Neural progenitor cell (in vitro differentiated cells): ENCODE measurements at regions not wholly inside any gene's neighbourhood (a gene's known extent, or its start where the extent isn't known, plus 50 kb on each side); places are given as distances from the start of the nearest gene placed in this dataset.

Source experiments
- DNase-seq: peaks from one replicate; pipeline ENCODE4 v3.0.0-alpha.2; 2016; ENCODE audit warnings: low spot score
- H2AFZ ChIP-seq: fragments of 200-600 bp; sonication (generic); replicated peaks from 2 replicates; pipeline ENCODE4 v1.6.1; 2016; ENCODE audit warnings: antibody characterized with exemption
- H3F3A ChIP-seq: fragments of 200-600 bp; sonication (generic); 2 replicates; pipeline ENCODE4 v1.6.1; 2016; ENCODE audit warnings: antibody characterized with exemption, low read depth
- H3K27ac ChIP-seq: fragments of 200-600 bp; sonication (generic); 2 replicates; pipeline ENCODE4 v1.5.1; 2016; ENCODE audit warnings: mild to moderate bottlenecking
- H3K27me3 ChIP-seq: fragments of 200-600 bp; sonication (generic); 2 replicates; pipeline ENCODE4 v1.6.1; 2016; ENCODE audit warnings: mild to moderate bottlenecking, moderate library complexity
- H3K36me3 ChIP-seq: fragments of 200-600 bp; sonication (generic); 2 replicates; pipeline ENCODE4 v1.5.1; 2016
- H3K4me1 ChIP-seq: fragments of 200-600 bp; sonication (generic); 2 replicates; pipeline ENCODE4 v1.6.1; 2016; ENCODE audit warnings: mixed run types
- H3K4me2 ChIP-seq: fragments of 200-600 bp; sonication (generic); 2 replicates; pipeline ENCODE4 v1.6.1; 2016
- H3K4me3 ChIP-seq: fragments of 200-600 bp; sonication (generic); 2 replicates; pipeline ENCODE4 v1.5.1; 2016
- H3K79me2 ChIP-seq: fragments of 200-600 bp; sonication (generic); 2 replicates; pipeline ENCODE4 v1.6.1; 2016; ENCODE audit warnings: low read depth
- H3K9ac ChIP-seq: fragments of 200-600 bp; sonication (generic); 2 replicates; pipeline ENCODE4 v1.6.1; 2016
- H3K9me3 ChIP-seq: fragments of 200-600 bp; sonication (generic); 2 replicates; pipeline ENCODE4 v1.5.1; 2016; ENCODE audit warnings: low read depth
- H4K20me1 ChIP-seq: fragments of 200-600 bp; sonication (generic); 2 replicates; pipeline ENCODE4 v1.6.1; 2016; ENCODE audit warnings: low read depth
- H3K27ac Mint-ChIP-seq: 3 replicates; pipeline ENCODE4 v1.8.0; 2021; ENCODE audit warnings: mixed read lengths
- H3K27me3 Mint-ChIP-seq: 2 replicates; pipeline ENCODE4 v1.8.0; 2022; ENCODE audit warnings: low read depth, mild to moderate bottlenecking, inconsistent platforms, moderate library complexity, mixed read lengths; ENCODE audit not compliant: insufficient read depth
- H3K36me3 Mint-ChIP-seq: 3 replicates; pipeline ENCODE4 v1.8.0; 2021; ENCODE audit warnings: mixed read lengths
- H3K4me1 Mint-ChIP-seq: 3 replicates; pipeline ENCODE4 v1.8.0; 2021; ENCODE audit warnings: mixed read lengths
- H3K4me3 Mint-ChIP-seq: 3 replicates; pipeline ENCODE4 v1.8.0; 2021; ENCODE audit warnings: mild to moderate bottlenecking, moderate library complexity, mixed read lengths
- H3K9me3 Mint-ChIP-seq: 3 replicates; pipeline ENCODE4 v1.8.0; 2020; ENCODE audit warnings: mixed read lengths
- CTCF ChIP-seq: fragments of 200-600 bp; sonication (generic); IDR thresholded peaks from 2 replicates; pipeline ENCODE4 v1.5.1; 2017; ENCODE audit warnings: antibody characterized with exemption, mild to moderate bottlenecking
- EZH2 ChIP-seq: fragments of 200-600 bp; sonication (generic); IDR thresholded peaks from 2 replicates; pipeline ENCODE4 v1.6.1; 2017; ENCODE audit warnings: antibody characterized with exemption, mild to moderate bottlenecking, moderate library complexity
- EZH2phosphoT487 ChIP-seq: fragments of 200-600 bp; sonication (generic); IDR thresholded peaks from 2 replicates; pipeline ENCODE4 v1.6.1; 2017; ENCODE audit warnings: antibody characterized with exemption

DNA sequence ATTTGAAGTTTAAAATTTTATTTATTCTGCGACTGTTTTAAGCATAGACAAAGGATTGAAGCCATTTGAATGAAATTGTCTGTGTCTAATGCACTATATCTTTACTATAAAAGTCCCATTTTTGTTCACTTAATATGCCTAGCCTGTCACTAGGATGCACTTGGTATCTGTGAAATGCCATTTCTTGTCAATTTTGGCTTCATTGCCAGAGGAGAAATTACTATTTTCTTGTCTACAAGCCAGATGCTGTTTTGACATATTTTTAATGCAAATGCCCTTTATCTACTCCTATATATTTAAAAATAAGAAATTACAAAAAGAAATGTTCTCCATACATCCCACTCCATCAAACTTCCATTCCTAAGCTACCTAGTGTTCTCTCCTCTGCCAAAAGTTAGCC lies 1704.5 kb upstream of the RAG2 start:
- no peak overlapping the region for H3K9ac ChIP-seq
- no peaks in the 10 kb centered on the region for H3K4me1 ChIP-seq
- DNase-seq = no peak
- no peaks in the 10 kb centered on the region for H3K27me3 Mint-ChIP-seq
- H3K36me3 ChIP-seq = no peaks in the 10 kb centered on the region
- no peaks in the 10 kb centered on the region for H4K20me1 ChIP-seq
- no peaks in the 10 kb centered on the region for H3K36me3 Mint-ChIP-seq
- H3K9me3 ChIP-seq = no peaks in the 10 kb centered on the region
- H2AFZ ChIP-seq = no peak overlapping the region
- H3F3A ChIP-seq = no peaks in the 10 kb centered on the region
- no peak overlapping the region for H3K4me3 ChIP-seq
- H3K4me2 ChIP-seq = no peak overlapping the region
- no peak overlapping the region for H3K27ac ChIP-seq
- H3K4me1 Mint-ChIP-seq = no peaks in the 10 kb centered on the region
- H3K4me3 Mint-ChIP-seq = no peak overlapping the region
- no peak overlapping the region for H3K27ac Mint-ChIP-seq
- TF ChIP-seq CTCF = no peak
- no peak for TF ChIP-seq EZH2phosphoT487
- no peak for TF ChIP-seq EZH2
- H3K79me2 ChIP-seq = no peaks in the 10 kb centered on the region
- no peaks in the 10 kb centered on the region for H3K9me3 Mint-ChIP-seq
- H3K27me3 ChIP-seq = no peaks in the 10 kb centered on the region

GRCh38 chr11:38300570-38300969 lies 1702.5 kb upstream of the RAG2 start:
- H3K27ac Mint-ChIP-seq = no peak overlapping the region
- no peak overlapping the region for H3K27ac ChIP-seq

GRCh38 chr11:38296211-38296776 lies 1698.3 kb upstream of the RAG2 start:
- no peaks in the 10 kb centered on the region for H3K27me3 ChIP-seq
- Mint-ChIP-seq H3K9me3 (peaks cover 8% of the 10 kb centered on the region), H3K27ac (no peak overlapping the region), H3K4me3 (no peak overlapping the region), H3K4me1 (no peaks in the 10 kb centered on the region), H3K27me3 (no peaks in the 10 kb centered on the region), H3K36me3 (peaks cover 1% of the 10 kb centered on the region)
- no peak overlapping the region for H3K4me2 ChIP-seq
- no peaks in the 10 kb centered on the region for H3K79me2 ChIP-seq
- no peak overlapping the region for H3K9ac ChIP-seq
- no peak overlapping the region for H3K4me3 ChIP-seq
- no peak overlapping the region for H3K27ac ChIP-seq
- no peaks in the 10 kb centered on the region for H3K4me1 ChIP-seq
- H3F3A ChIP-seq = no peaks in the 10 kb centered on the region
- no peaks in the 10 kb centered on the region for H3K36me3 ChIP-seq
- DNase-seq = no peak
- no peaks in the 10 kb centered on the region for H3K9me3 ChIP-seq
- TF ChIP-seq EZH2 (no peak), CTCF (no peak), EZH2phosphoT487 (no peak)
- H4K20me1 ChIP-seq = no peaks in the 10 kb centered on the region
- H2AFZ ChIP-seq = no peak overlapping the region

More at GRCh38 chr11:38300570-38300969, 1702.5 kb upstream of the RAG2 start:
- no peak for DNase-seq
- Histone ChIP-seq H3F3A (no peaks in the 10 kb centered on the region), H3K4me1 (no peaks in the 10 kb centered on the region), H3K9me3 (no peaks in the 10 kb centered on the region), H3K4me3 (no peak overlapping the region), H3K4me2 (no peak overlapping the region), H3K27me3 (no peaks in the 10 kb centered on the region), H3K36me3 (no peaks in the 10 kb centered on the region), H3K9ac (no peak overlapping the region), H3K79me2 (no peaks in the 10 kb centered on the region), H4K20me1 (no peaks in the 10 kb centered on the region), H2AFZ (no peak overlapping the region)
- Mint-ChIP-seq H3K4me3 (no peak overlapping the region), H3K27me3 (no peaks in the 10 kb centered on the region), H3K36me3 (no peaks in the 10 kb centered on the region), H3K4me1 (no peaks in the 10 kb centered on the region), H3K9me3 (peaks cover 5% of the 10 kb centered on the region)
- TF ChIP-seq EZH2 = no peak
- no peak for TF ChIP-seq CTCF
- TF ChIP-seq EZH2phosphoT487 = no peak
